ENCODE measurements at regions not wholly inside any gene's neighbourhood (a gene's known extent, or its start where the extent isn't known, plus 50 kb on each side); places are given as distances from the start of the nearest gene placed in this dataset.

- TF ChIP-seq CTCF (IDR thresholded peaks at IDR 0.05; ENCODE audit: low read depth, low read length, poor library complexity, severe bottlenecking) = no peak
- TF ChIP-seq EZH2phosphoT487 (IDR thresholded peaks at IDR 0.05; ENCODE audit: borderline replicate concordance, low read length) = no peak
These were observed 323.9 kb downstream of the LRIG3 start for GRCh38 chr12:58596381-58596780.

Data from DOHH2 (cell line).